ENCODE measurements at regions not wholly inside any gene's neighbourhood (a gene's known extent, or its start where the extent isn't known, plus 50 kb on each side); places are given as distances from the start of the nearest gene placed in this dataset.

DNA sequence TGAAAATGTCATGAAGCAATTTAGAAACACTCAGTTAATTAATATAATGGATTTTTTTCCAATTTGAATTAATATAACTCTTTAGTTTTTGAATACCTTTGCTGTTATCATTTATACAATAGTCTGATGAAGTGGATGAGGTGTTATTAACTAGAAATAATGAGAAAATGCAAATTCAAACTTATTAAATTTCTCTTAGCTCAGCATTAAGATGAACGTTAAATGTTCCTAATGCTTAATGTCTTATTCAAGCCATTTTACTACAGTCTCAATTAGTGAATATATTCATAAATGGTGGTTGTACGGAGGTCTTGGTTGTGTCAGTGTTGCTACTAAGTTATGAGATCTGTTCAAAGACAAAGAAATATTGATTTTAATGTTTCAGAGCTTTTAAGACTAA is 186.3 kb downstream of the DTHD1 start:
- H3K4me2 ChIP-seq (ENCODE audit: insufficient read depth, low read length), result no peak overlapping the region
- no peak overlapping the region for H2AFZ ChIP-seq (ENCODE audit: low read depth, low read length)
- H4K20me1 ChIP-seq (ENCODE audit: insufficient read depth, low read length), result no peaks in the 10 kb centered on the region
- H3K27me3 ChIP-seq (ENCODE audit: insufficient read depth, low read length, poor library complexity), result peaks cover 3% of the 10 kb centered on the region
- H3K4me1 ChIP-seq (ENCODE audit: insufficient read depth, low read length), result no peaks in the 10 kb centered on the region
- H3K27ac ChIP-seq (ENCODE audit: low read length), result no peak overlapping the region
- DNase-seq (no peak), ATAC-seq (ENCODE audit: insufficient read depth, low read depth) (no peak)
- no peaks in the 10 kb centered on the region for H3K79me2 ChIP-seq (ENCODE audit: insufficient read depth, low read length)
- H3K4me3 ChIP-seq (ENCODE audit: low read depth in 1 of 2, low read length in 2 of 2), result no peak overlapping the region
- H3K36me3 ChIP-seq (ENCODE audit: insufficient read depth, low read length), result no peaks in the 10 kb centered on the region
- no peak overlapping the region for H3K9ac ChIP-seq (ENCODE audit: low read depth, low read length)
- TF ChIP-seq EZH2 (IDR thresholded peaks at IDR 0.05; ENCODE audit: borderline replicate concordance, low read depth, low read length, severe bottlenecking), result no peak
- TF ChIP-seq, protein P1, sequence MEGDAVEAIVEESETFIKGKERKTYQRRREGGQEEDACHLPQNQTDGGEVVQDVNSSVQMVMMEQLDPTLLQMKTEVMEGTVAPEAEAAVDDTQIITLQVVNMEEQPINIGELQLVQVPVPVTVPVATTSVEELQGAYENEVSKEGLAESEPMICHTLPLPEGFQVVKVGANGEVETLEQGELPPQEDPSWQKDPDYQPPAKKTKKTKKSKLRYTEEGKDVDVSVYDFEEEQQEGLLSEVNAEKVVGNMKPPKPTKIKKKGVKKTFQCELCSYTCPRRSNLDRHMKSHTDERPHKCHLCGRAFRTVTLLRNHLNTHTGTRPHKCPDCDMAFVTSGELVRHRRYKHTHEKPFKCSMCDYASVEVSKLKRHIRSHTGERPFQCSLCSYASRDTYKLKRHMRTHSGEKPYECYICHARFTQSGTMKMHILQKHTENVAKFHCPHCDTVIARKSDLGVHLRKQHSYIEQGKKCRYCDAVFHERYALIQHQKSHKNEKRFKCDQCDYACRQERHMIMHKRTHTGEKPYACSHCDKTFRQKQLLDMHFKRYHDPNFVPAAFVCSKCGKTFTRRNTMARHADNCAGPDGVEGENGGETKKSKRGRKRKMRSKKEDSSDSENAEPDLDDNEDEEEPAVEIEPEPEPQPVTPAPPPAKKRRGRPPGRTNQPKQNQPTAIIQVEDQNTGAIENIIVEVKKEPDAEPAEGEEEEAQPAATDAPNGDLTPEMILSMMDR (IDR thresholded peaks at IDR 0.05; ENCODE audit: borderline replicate concordance, extremely low read depth, low read length, poor library complexity, severe bottlenecking), result no peak
- no peaks in the 10 kb centered on the region for H3K9me3 ChIP-seq (ENCODE audit: insufficient read depth, low read length, severe bottlenecking)

DNA sequence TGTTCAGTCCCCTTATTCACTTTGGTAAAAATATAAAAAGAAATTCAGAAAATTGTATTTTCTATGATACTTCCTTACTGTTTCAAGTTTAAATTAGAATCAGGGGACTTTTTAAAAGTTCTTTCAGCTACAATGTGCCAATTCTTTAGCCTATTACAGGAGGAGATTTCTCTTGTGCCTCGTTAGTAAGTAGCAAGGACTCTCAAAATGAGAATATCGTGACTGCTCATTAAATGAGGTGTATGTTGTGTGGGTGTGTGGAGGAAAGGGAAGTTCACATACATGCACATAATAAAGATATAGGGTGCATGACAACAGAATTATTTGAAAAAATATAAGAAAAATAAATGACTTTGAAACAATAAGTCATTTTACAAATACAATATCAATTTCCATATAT is 190.5 kb downstream of the DTHD1 start:
- H2AFZ ChIP-seq (ENCODE audit: low read depth, low read length), result no peak overlapping the region
- no peak overlapping the region for H3K4me3 ChIP-seq (ENCODE audit: low read depth in 1 of 2, low read length in 2 of 2)
- no peak overlapping the region for H3K4me2 ChIP-seq (ENCODE audit: insufficient read depth, low read length)
- H3K27ac ChIP-seq (ENCODE audit: low read length), result no peak overlapping the region
- no peaks in the 10 kb centered on the region for H3K9me3 ChIP-seq (ENCODE audit: insufficient read depth, low read length, severe bottlenecking)
- no peaks in the 10 kb centered on the region for H3K79me2 ChIP-seq (ENCODE audit: insufficient read depth, low read length)
- no peak for ATAC-seq (ENCODE audit: insufficient read depth, low read depth)
- H3K4me1 ChIP-seq (ENCODE audit: insufficient read depth, low read length), result no peaks in the 10 kb centered on the region
- H3K27me3 ChIP-seq (ENCODE audit: insufficient read depth, low read length, poor library complexity), result peaks cover 3% of the 10 kb centered on the region
- H4K20me1 ChIP-seq (ENCODE audit: insufficient read depth, low read length), result no peaks in the 10 kb centered on the region
- no peak for DNase-seq
- H3K9ac ChIP-seq (ENCODE audit: low read depth, low read length), result no peak overlapping the region
- no peak for TF ChIP-seq EZH2 (IDR thresholded peaks at IDR 0.05; ENCODE audit: borderline replicate concordance, low read depth, low read length, severe bottlenecking)
- TF ChIP-seq, protein P1 (IDR thresholded peaks at IDR 0.05; ENCODE audit: borderline replicate concordance, extremely low read depth, low read length, poor library complexity, severe bottlenecking), result no peak
- no peaks in the 10 kb centered on the region for H3K36me3 ChIP-seq (ENCODE audit: insufficient read depth, low read length)

DNA sequence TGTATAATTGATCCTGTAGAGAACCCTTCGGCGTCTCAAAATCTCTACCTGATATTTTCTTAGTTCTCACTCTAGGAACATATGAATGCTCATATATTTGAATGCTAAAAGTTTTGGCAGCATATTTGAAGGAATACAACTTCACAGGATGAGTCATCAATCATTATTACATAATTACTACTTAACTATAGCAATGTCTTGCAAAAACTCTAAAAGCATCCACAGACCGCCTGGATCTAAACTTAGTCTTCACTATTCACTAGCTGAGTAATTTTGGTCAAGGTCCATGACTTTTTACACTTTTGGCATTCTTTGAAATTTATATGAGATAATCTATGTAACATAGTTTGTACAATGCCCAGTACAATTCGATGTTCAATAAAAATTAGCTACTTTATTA is 194.7 kb downstream of the DTHD1 start:
- no peak for DNase-seq
- Histone ChIP-seq H3K9me3 (ENCODE audit: insufficient read depth, low read length, severe bottlenecking) (no peaks in the 10 kb centered on the region), H4K20me1 (ENCODE audit: insufficient read depth, low read length) (no peaks in the 10 kb centered on the region), H3K27ac (ENCODE audit: low read length) (no peak overlapping the region), H3K36me3 (ENCODE audit: insufficient read depth, low read length) (no peaks in the 10 kb centered on the region), H3K27me3 (ENCODE audit: insufficient read depth, low read length, poor library complexity) (peaks cover 5% of the 10 kb centered on the region), H3K79me2 (ENCODE audit: insufficient read depth, low read length) (no peaks in the 10 kb centered on the region), H3K4me1 (ENCODE audit: insufficient read depth, low read length) (no peaks in the 10 kb centered on the region), H3K4me2 (ENCODE audit: insufficient read depth, low read length) (no peak overlapping the region), H3K4me3 (ENCODE audit: low read depth in 1 of 2, low read length in 2 of 2) (no peak overlapping the region), H2AFZ (ENCODE audit: low read depth, low read length) (no peak overlapping the region), H3K9ac (ENCODE audit: low read depth, low read length) (no peak overlapping the region)
- ATAC-seq (ENCODE audit: insufficient read depth, low read depth), result no peak
- TF ChIP-seq, protein P1 (IDR thresholded peaks at IDR 0.05; ENCODE audit: borderline replicate concordance, extremely low read depth, low read length, poor library complexity, severe bottlenecking), result no peak
- TF ChIP-seq EZH2 (IDR thresholded peaks at IDR 0.05; ENCODE audit: borderline replicate concordance, low read depth, low read length, severe bottlenecking), result no peak

DNA sequence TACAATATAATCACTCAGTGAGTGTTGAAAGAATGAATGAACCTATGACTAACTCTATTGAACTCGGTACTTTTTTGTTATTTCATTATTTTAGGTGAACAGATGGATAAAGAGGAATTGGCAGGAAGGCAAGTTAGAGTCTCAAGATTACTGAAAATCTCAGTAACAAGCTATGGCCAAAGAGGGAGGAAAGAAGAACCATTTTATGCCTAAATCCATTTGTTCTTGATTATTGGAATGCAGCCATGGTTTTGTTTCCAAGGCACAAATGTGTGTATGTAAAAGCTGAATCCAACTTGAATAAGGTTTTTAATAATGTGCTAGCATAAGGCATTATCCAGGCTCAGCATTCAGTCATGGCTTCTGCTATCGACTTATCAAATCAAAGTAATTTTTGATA is 196.4 kb downstream of the DTHD1 start:
- Histone ChIP-seq H3K4me3 (ENCODE audit: low read depth in 1 of 2, low read length in 2 of 2) (no peak overlapping the region), H3K4me2 (ENCODE audit: insufficient read depth, low read length) (no peak overlapping the region), H3K4me1 (ENCODE audit: insufficient read depth, low read length) (no peaks in the 10 kb centered on the region), H3K36me3 (ENCODE audit: insufficient read depth, low read length) (no peaks in the 10 kb centered on the region), H3K27me3 (ENCODE audit: insufficient read depth, low read length, poor library complexity) (peaks cover 5% of the 10 kb centered on the region), H3K27ac (ENCODE audit: low read length) (no peak overlapping the region), H3K79me2 (ENCODE audit: insufficient read depth, low read length) (no peaks in the 10 kb centered on the region), H3K9me3 (ENCODE audit: insufficient read depth, low read length, severe bottlenecking) (no peaks in the 10 kb centered on the region), H2AFZ (ENCODE audit: low read depth, low read length) (no peak overlapping the region), H3K9ac (ENCODE audit: low read depth, low read length) (no peak overlapping the region), H4K20me1 (ENCODE audit: insufficient read depth, low read length) (no peaks in the 10 kb centered on the region)
- ATAC-seq (ENCODE audit: insufficient read depth, low read depth), result no peak
- TF ChIP-seq EZH2 (IDR thresholded peaks at IDR 0.05; ENCODE audit: borderline replicate concordance, low read depth, low read length, severe bottlenecking), result no peak
- TF ChIP-seq, protein P1 (IDR thresholded peaks at IDR 0.05; ENCODE audit: borderline replicate concordance, extremely low read depth, low read length, poor library complexity, severe bottlenecking), result no peak
- DNase-seq, result no peak
